ENCODE measurements at regions not wholly inside any gene's neighbourhood (a gene's known extent, or its start where the extent isn't known, plus 50 kb on each side); places are given as distances from the start of the nearest gene placed in this dataset.
"Not testable (repeated sequence)": the region's sequence is repeated elsewhere in the genome, so short reads cannot be mapped to it uniquely, and the experiment has no call there.

DNA sequence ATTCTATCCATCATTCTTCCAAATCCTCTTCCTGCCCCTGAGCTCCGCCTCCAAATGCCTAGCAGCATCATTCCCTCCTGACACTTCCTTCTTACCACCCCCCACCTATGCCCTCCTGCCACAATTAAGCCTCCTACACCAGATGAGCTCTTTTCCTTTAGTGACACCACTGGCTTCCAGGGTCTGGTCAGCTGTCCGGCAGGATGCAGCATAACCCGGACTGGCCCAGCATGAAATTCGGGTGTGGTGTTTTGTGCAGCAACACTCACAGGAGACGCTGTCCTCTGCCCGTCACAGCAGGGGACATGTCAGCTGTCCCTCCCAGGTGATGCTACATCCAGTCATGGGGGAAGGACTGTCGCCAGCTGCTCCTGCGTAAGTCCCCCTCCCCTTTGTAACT, 266.3 kb upstream of the ANKRD20A1 start:
- WGBS, 2 experiments (ENCODE audit: extremely low coverage in 2 of 2, insufficient read length in 1 of 2): no CpG with 5 or more reads among the region's 8 CpGs
- POLR2A ChIA-PET (ENCODE audit: unreplicated experiment); ATAC-seq (ENCODE audit: low read depth); H3K4me3 ChIP-seq (ENCODE audit: insufficient read depth, low read depth, low read length); H3K27me3 ChIP-seq (ENCODE audit: control insufficient read depth, insufficient read depth, low read length); H3K79me1 ChIP-seq (ENCODE audit: low read depth in 1 of 2, low read length in 2 of 2); H3K27ac ChIP-seq (ENCODE audit: insufficient read depth, low read length); H3K36me3 ChIP-seq (ENCODE audit: control insufficient read depth, insufficient read depth, low read length); H3K9me3 ChIP-seq (ENCODE audit: control insufficient read depth, insufficient read depth, low read length); H4K91ac ChIP-seq (ENCODE audit: insufficient read depth, low read depth, low read length); H3K14ac ChIP-seq (replicated peaks; ENCODE audit: low read depth, low read length); H3K23ac ChIP-seq (ENCODE audit: low read depth, low read length); H2AK5ac ChIP-seq (ENCODE audit: low read depth, low read length); intact Hi-C loops (cut with micrococcal nuclease); CTCF ChIA-PET; H3K4me2 ChIP-seq (ENCODE audit: low read depth, low read length); H2BK120ac ChIP-seq (ENCODE audit: low read depth, low read length); H3K18ac ChIP-seq (ENCODE audit: low read depth, low read length); H2BK20ac ChIP-seq (ENCODE audit: low read depth, low read length); H3K4me1 ChIP-seq (ENCODE audit: control insufficient read depth, insufficient read depth, low read length); H3K4ac ChIP-seq (ENCODE audit: low read depth, low read length); in situ Hi-C loops (cut with MboI; ENCODE audit: low sequenced_read_pairs); H4K5ac ChIP-seq (ENCODE audit: low read depth, low read length); H2BK15ac ChIP-seq (ENCODE audit: low read depth, low read length); H3K9ac ChIP-seq (ENCODE audit: low read depth, low read length); H2AK9ac ChIP-seq (replicated peaks; ENCODE audit: low read depth, low read length, poor library complexity); H3K9me1 ChIP-seq (ENCODE audit: insufficient read depth, low read length); DNase-seq; H4K20me1 ChIP-seq (ENCODE audit: insufficient read depth, low read length); H4K8ac ChIP-seq (ENCODE audit: low read depth in 2 of 2, low read length in 2 of 2); H2BK5ac ChIP-seq (ENCODE audit: low read depth, low read length, poor library complexity, severe bottlenecking); dilution Hi-C loops (cut with HindIII; ENCODE audit: low sequenced_read_pairs, unreplicated experiment); H3K56ac ChIP-seq (ENCODE audit: extremely low read depth, insufficient read depth, low read length); BruUV-seq (replicated peaks); H2AFZ ChIP-seq (replicated peaks; ENCODE audit: low read length, poor library complexity): not testable (repeated sequence)

DNA sequence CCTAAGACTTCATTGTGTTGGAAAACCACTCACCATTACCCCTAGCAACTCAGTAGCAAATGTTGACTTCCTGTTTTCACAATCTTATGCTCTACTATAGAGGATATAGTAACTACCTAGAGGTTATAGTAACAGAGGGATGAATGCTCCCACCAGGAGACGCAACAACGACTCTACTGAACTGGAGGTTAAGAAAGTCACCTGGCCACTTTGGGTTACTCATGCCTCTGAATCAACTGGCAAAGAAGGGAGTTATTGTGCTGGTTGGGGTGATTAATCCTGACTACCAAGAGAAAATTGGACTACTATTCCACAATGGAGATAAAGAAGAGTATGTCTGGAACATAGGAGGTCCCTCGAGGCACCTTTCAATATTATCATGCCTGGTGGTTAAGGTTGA, 302.9 kb upstream of the ANKRD20A1 start:
- H3K9me3 ChIP-seq (ENCODE audit: control insufficient read depth, insufficient read depth, low read length); POLR2A ChIA-PET (ENCODE audit: unreplicated experiment); H4K91ac ChIP-seq (ENCODE audit: insufficient read depth, low read depth, low read length); H2BK20ac ChIP-seq (ENCODE audit: low read depth, low read length); H2BK120ac ChIP-seq (ENCODE audit: low read depth, low read length); H2BK5ac ChIP-seq (ENCODE audit: low read depth, low read length, poor library complexity, severe bottlenecking); CTCF ChIA-PET; H3K27me3 ChIP-seq (ENCODE audit: control insufficient read depth, insufficient read depth, low read length); H3K4ac ChIP-seq (ENCODE audit: low read depth, low read length); BruUV-seq (replicated peaks); H3K14ac ChIP-seq (replicated peaks; ENCODE audit: low read depth, low read length); H3K79me1 ChIP-seq (ENCODE audit: low read depth in 1 of 2, low read length in 2 of 2); H3K56ac ChIP-seq (ENCODE audit: extremely low read depth, insufficient read depth, low read length); H4K20me1 ChIP-seq (ENCODE audit: insufficient read depth, low read length); ATAC-seq (ENCODE audit: low read depth); H4K5ac ChIP-seq (ENCODE audit: low read depth, low read length); H3K4me3 ChIP-seq (ENCODE audit: insufficient read depth, low read depth, low read length); dilution Hi-C loops (cut with HindIII; ENCODE audit: low sequenced_read_pairs, unreplicated experiment); H4K8ac ChIP-seq (ENCODE audit: low read depth in 2 of 2, low read length in 2 of 2); H3K4me1 ChIP-seq (ENCODE audit: control insufficient read depth, insufficient read depth, low read length); H3K9me1 ChIP-seq (ENCODE audit: insufficient read depth, low read length); H2AFZ ChIP-seq (replicated peaks; ENCODE audit: low read length, poor library complexity); H2AK5ac ChIP-seq (ENCODE audit: low read depth, low read length); DNase-seq; H3K18ac ChIP-seq (ENCODE audit: low read depth, low read length); intact Hi-C loops (cut with micrococcal nuclease); H3K27ac ChIP-seq (ENCODE audit: insufficient read depth, low read length); in situ Hi-C loops (cut with MboI; ENCODE audit: low sequenced_read_pairs); H3K9ac ChIP-seq (ENCODE audit: low read depth, low read length); H3K36me3 ChIP-seq (ENCODE audit: control insufficient read depth, insufficient read depth, low read length); H3K4me2 ChIP-seq (ENCODE audit: low read depth, low read length); H2BK15ac ChIP-seq (ENCODE audit: low read depth, low read length); H3K23ac ChIP-seq (ENCODE audit: low read depth, low read length); H2AK9ac ChIP-seq (replicated peaks; ENCODE audit: low read depth, low read length, poor library complexity): not testable (repeated sequence)
- no CpG with 5 or more reads among the region's 3 CpGs for WGBS, 2 experiments (ENCODE audit: extremely low coverage in 2 of 2, insufficient read length in 1 of 2)
